ENCODE measurements at regions not wholly inside any gene's neighbourhood (a gene's known extent, or its start where the extent isn't known, plus 50 kb on each side); places are given as distances from the start of the nearest gene placed in this dataset.

GRCh38 chr10:128556182-128557110 is 430.2 kb upstream of the MKI67 start:
- Histone ChIP-seq H3K4me3 (replicated peaks in 1 of 3; ENCODE audit: insufficient read depth in 1 of 3, low read depth in 1 of 3, low read length in 3 of 3) (no peak overlapping the region), H3K27ac (ENCODE audit: insufficient read depth, low read depth, low read length) (no peak overlapping the region), H4K20me1 (replicated peaks; ENCODE audit: control insufficient read depth, extremely low read depth, insufficient read depth, low read length) (no peaks in the 10 kb centered on the region), H3K79me2 (ENCODE audit: control insufficient read depth, insufficient read depth, low read length) (no peaks in the 10 kb centered on the region), H3K4me2 (ENCODE audit: insufficient read depth, low read length) (no peak overlapping the region), H2AFZ (ENCODE audit: low read depth, low read length) (no peak overlapping the region), H3K9me3 (replicated peaks; ENCODE audit: control insufficient read depth, insufficient read depth, low read length) (peaks cover 2% of the 10 kb centered on the region), H3K4me1 (ENCODE audit: control insufficient read depth, extremely low read depth, insufficient read depth, low read length) (no peaks in the 10 kb centered on the region), H3K9ac (replicated peaks; ENCODE audit: extremely low read depth, insufficient read depth, low read length) (no peak overlapping the region), H3K36me3 (ENCODE audit: control insufficient read depth in 2 of 2, extremely low read depth in 1 of 2, insufficient read depth in 2 of 2, low read length in 2 of 2) (no peaks in the 10 kb centered on the region), H3K27me3 (ENCODE audit: control insufficient read depth in 2 of 2, insufficient read depth in 2 of 2, low read length in 2 of 2) (no peaks in the 10 kb centered on the region), H3K9me1 (replicated peaks; ENCODE audit: control insufficient read depth, extremely low read depth, insufficient read depth, low read length) (no peaks in the 10 kb centered on the region)
- dilution Hi-C loops (cut with MboI; ENCODE audit: extremely low pct_ligation_motif_present, low sequenced_read_pairs): no loop called here
- BruUV-seq (replicated peaks): no TSS peak
- ChIA-PET CTCF (no interaction called here), POLR2A (no interaction called here)
- FAIRE-seq (no peak), DNase-seq (ENCODE audit: low read depth, low spot score) (no peak)
- TF ChIP-seq POLR2A (IDR thresholded peaks at IDR 0.05; ENCODE audit: low read depth, low read length) (no peak), MAX (IDR thresholded peaks at IDR 0.05; ENCODE audit: insufficient read depth, insufficient read length) (no peak), MYC (IDR thresholded peaks at IDR 0.05; ENCODE audit: low read depth, low read length) (no peak), JUN (IDR thresholded peaks at IDR 0.05; ENCODE audit: borderline replicate concordance, insufficient read depth, insufficient read length, low read depth) (no peak), FOS (IDR thresholded peaks at IDR 0.05; ENCODE audit: borderline replicate concordance, insufficient read depth, low read length) (no peak), EZH2 (IDR thresholded peaks at IDR 0.05; ENCODE audit: borderline replicate concordance, low read depth, low read length, severe bottlenecking) (no peak), GATA2 (IDR thresholded peaks at IDR 0.05; ENCODE audit: insufficient read depth, insufficient read length, low read depth, low read length) (no peak), POLR2AphosphoS5 (IDR thresholded peaks at IDR 0.05; ENCODE audit: insufficient read depth, low read depth, low read length) (no peak)
- TF ChIP-seq, protein P1, sequence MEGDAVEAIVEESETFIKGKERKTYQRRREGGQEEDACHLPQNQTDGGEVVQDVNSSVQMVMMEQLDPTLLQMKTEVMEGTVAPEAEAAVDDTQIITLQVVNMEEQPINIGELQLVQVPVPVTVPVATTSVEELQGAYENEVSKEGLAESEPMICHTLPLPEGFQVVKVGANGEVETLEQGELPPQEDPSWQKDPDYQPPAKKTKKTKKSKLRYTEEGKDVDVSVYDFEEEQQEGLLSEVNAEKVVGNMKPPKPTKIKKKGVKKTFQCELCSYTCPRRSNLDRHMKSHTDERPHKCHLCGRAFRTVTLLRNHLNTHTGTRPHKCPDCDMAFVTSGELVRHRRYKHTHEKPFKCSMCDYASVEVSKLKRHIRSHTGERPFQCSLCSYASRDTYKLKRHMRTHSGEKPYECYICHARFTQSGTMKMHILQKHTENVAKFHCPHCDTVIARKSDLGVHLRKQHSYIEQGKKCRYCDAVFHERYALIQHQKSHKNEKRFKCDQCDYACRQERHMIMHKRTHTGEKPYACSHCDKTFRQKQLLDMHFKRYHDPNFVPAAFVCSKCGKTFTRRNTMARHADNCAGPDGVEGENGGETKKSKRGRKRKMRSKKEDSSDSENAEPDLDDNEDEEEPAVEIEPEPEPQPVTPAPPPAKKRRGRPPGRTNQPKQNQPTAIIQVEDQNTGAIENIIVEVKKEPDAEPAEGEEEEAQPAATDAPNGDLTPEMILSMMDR (IDR thresholded peaks at IDR 0.05; ENCODE audit: extremely low read depth in 1 of 2, insufficient read depth in 1 of 2, low read depth in 1 of 2, low read length in 2 of 2): no peak
- intact Hi-C loops (cut with micrococcal nuclease): no loop called here
